ENCODE measurements at regions not wholly inside any gene's neighbourhood (a gene's known extent, or its start where the extent isn't known, plus 50 kb on each side); places are given as distances from the start of the nearest gene placed in this dataset.
"Not testable (repeated sequence)": the region's sequence is repeated elsewhere in the genome, so short reads cannot be mapped to it uniquely, and the experiment has no call there.

DNA sequence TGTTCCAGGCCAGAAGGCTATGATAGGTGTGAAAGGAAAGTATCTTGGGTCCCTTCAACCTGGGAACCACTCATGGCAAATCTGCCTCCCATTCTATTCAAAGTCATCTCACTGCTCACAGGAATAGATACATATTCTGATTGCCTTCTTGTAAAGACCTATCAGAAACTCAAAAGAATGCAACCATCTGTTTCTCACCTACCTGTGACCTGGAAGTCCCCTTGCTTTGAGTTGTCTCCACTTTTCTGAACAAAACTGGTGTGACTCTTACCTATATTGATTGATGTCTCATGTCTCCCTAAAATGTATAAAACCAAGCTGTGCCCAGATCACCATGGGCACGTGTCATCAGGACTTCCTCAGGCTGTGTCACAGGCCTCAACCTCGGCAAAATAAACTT is 1149.3 kb downstream of the NSUN3 start:
- DNase-seq: no peak

DNA sequence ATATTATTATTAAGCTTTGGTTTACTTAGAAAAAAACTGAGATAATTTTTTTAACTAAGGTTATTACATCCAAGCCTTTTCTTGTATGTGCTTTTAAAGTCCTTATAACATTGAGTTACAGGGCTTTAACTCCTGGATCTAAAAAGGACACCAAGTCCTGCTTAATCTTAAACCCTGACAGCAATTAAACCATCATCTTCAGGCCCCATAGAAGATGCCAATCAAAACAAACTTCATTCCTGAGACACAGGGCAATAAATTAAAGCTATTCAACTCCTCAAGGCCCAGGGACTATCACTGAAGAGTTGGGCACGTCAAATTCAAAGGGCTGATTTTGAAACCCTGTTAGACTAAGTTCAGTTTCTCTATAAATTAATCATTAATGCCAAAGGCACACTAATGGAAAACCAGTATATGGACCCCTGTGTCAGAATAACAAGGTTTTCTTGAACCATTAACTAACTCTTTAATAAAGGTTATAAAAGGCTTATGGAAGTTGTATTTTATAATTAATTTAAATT is 1152.6 kb downstream of the NSUN3 start:
- no peak for DNase-seq

DNA sequence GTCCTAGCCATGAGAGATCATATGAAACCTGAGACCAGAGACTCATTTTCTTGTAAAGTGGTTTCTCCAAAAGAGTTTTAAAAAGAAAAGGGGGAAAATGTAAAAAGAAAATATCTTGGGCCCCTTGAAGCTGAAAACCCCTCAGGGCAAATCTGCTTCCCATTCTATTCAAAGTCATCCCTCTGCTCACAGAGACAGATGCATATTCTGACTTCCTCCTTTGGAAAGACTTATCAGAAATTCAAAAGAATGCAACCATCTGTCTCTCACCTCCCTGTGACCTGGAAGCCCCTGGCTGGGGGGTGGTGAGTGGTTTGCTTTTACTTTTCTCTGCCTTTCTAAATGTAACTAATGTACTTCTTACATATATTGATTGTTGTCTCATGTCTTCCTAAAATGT is 1154.8 kb downstream of the NSUN3 start:
- DNase-seq: no peak

DNA sequence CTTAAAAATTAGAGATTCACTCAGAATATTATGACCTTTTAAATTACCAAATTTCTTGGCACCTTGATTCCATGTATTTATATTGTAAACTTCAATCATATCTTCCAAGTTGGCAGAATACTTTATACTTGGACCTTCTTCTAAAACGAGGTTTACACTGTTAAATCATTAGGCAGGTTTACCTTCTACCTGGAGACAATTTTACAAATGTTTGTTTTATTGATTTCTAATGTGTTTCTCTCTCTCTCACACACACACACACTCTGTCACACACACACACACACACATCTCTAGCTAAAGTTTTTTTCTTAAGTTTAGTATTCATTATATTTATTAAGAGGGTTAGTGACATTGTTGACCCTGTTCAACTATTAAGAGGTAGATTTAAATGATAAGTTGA is 1155.6 kb downstream of the NSUN3 start:
- no peak for DNase-seq

DNA sequence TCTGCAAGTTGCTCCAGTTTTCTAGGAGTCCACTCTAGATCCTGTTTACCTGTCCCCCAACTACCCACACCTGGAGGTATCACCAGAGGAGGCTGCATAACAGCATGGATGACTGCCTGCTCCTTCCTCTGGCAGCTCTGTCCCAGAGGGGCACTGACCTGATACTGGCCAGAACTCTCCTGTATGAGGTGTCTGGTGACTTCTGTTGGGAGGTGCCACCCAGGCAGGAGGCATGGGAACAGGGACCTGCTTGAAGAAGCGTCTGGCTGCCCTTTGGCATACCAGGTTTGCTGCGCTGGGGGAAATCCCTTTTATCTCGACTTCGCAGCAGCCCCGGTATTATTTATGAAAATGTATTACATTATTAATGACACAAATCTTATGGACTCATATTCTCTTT is 1163.6 kb downstream of the NSUN3 start:
- no peak for DNase-seq

DNA sequence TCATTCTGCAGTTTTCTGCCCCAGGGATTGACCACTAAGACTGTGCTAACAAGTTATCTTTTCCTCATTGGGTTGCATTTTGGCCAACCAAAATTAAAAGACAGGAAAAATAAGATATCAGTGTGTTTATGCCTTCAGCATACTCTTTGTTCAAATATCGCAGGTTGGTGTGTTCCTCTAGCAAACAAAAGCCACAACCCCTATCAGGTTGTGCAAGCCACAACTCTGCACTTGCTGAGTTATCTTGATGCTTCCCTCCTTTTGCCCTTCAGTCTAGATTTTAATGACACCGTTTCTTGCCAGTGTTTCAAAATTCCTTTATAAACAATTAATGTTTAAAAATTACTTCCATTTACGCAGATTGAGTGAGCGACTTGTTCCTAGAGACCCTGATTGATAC is 1164.2 kb downstream of the NSUN3 start:
- DNase-seq: no peak

DNA sequence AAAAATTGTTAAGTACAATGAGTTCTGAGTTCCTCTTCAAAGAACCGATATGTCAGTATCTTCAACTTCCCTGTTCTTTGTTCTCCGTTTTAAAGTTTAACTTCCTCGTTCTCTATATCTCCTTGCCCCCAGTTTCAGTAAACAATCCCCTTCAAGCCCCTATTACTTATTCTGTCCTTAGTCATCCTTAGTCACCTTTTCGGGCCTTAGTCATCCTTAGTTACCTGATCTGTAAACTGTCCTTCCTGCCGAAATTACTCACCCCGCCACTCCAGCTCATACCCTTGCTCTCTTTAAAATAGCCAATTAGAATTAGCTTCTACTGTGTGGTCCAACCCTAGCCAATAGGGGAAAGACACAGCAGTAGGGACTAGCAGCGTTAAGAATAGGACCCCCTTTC is 1165.6 kb downstream of the NSUN3 start:
- no peak for DNase-seq

DNA sequence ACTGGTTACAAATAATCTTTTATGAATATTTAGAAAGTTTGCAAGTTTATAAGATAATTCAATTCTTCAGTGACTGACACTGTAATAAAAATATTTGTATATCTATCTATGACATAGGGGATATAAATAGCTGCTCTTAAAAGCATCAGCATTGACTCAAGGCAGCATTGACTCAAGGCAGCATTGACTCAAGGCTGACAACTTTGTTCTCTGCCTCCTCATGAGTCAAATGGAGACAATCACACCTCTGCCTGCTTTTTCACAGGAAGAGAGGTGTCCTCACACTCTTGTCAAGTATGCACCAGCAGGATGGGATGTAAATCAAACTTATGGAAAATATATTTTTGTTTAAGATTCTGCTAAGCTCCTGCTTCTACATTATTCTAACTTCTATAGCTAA is 1173.1 kb downstream of the NSUN3 start:
- no peak for DNase-seq

DNA sequence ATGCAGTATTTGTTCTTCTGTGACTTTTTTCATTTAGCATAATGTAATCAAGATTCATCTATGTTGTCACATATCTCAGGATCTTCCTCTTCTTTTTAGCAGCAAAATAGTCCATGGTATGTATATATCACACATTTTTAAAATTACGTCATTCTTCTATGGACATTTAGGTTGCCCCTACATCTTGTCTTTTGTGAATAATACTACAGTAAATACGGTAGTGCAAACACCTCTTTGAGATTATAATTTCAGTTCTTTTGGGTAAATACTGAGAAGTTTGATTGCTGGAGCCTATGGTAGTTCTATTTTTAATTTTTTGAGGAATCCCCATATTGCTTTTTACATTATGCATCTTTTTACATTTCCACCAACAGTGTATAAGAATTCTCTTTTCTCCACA is 1174.9 kb downstream of the NSUN3 start:
- DNase-seq: no peak

DNA sequence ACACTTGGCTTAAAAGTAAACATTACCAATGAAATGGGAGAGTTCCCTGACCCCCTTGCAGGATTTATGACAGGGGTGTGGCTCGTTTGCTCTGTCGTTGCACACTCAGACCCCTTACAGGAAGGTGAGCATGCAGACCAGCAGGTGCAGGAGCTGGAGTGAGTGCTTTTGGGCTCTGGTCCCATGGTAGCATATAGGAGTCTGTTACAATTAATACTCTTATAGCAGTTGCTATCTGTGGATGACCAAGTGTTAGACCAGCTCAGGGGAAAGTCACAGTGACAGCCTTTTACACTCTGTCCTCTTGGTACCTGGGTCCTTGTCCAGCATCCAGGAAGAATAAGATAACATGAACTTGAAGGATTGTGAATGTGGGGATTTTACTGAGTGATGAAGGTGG is 1177.5 kb downstream of the NSUN3 start:
- DNase-seq: no peak

DNA sequence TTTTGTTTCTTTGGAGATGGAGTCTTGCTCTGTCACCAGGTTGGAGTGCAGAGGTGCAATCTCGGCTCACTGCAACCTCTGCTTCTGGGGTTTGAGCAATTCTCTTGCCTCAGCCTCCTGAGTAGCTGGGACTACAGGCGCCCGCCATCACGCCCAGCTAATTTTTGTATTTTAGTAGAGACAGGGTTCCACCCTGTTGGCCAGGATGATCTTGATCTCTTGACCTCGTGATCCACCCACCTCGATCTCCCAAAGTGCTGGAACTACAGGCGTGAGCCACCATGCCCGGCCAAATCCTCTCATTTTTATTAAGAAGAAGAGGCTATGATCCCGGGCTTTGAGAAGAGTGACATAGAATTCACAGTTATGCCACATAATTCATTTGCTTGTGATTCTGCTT is 1178.4 kb downstream of the NSUN3 start:
- DNase-seq: not testable (repeated sequence)

DNA sequence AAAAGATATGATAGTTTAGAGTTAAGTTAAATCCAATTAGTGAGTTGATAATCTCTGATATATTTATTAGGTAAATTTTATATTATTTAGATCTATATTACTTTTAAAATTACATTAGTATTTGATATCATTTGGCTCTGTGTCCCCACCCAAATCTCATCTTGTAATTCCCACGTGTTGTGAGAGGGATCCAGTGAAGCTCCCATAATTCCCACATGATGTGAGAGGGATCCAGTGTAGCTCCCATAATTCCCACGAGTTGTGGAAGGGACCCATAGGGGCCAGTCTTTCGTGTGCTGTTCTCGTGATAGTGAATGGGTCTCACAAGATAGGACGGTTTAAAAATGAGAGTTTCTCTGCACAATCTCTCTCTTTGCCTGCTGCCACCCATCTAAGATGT is 1183.6 kb downstream of the NSUN3 start:
- DNase-seq: no peak

DNA sequence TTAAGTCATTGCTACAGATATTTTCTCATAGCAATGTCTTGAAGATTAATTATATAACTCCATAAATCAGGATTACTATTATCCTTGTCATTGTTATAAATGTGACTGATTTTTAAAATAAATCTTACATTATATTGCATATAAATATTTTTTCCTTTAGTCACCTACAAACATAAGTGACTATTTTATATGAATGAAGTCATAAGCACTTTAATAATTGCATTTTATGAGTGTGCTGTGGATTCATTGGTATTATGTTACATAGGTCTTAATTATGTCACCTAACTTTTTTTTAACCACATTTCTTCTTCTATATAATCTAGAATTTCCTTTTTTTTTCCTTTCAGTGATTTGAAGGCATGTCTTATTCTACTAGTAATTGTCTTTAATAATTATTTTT is 1191.2 kb downstream of the NSUN3 start:
- DNase-seq: no peak

DNA sequence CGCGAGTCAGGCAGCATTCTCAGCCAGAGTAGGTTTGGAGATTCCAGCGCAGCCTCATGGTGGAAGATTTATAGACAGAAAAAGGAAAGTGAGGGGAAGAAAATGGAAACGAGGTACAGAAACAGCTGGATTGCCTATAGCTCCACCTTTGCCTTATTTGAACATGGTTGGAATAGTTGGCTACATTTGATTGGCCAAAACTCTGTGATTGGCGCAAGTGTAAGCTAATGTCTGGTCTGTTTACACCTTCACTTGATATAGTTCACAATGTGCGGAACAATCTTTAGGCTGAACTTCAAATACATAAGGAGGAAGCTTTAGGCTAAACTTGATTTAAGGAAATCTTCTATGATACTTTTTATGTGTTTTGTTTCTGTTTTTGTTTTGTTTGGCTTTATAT is 1191.9 kb downstream of the NSUN3 start:
- DNase-seq: no peak

DNA sequence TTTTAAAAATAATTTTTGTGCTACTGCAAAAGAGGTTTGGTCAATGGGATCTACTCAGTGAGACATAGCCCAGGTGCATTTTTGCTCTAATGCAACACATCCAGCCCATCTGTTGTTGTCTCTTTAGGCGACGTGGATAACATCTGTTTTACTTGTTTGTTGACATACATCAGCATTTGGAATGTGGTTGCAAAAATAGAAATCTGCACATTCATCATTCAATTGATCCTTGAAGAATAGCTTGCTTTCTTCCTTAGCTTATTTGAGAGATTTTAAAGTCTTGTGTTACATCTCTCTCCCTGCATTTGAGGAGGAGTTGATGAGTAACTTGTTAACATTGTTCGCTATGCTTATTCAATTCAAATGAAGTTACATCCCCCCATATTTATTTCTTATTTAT is 1202.3 kb downstream of the NSUN3 start:
- DNase-seq: peak; percentile 34

DNA sequence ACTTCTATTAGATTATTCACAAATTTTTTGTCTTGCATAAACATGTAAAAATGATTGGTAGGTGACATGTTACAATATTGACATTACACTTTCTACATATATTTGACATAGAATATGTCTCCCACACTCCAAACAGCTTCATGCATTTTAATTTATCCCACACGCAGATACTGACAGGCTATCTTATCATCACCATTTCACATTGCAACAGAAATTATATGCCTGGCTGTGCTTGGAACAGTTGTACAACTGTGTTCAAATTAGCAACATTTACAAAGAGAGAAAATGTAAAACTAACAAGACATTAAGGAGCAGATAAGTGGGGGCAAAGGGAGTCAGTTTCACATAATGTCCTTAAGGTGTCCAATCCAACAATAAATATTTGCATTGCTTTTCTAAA is 1208.5 kb downstream of the NSUN3 start:
- DNase-seq: no peak

DNA sequence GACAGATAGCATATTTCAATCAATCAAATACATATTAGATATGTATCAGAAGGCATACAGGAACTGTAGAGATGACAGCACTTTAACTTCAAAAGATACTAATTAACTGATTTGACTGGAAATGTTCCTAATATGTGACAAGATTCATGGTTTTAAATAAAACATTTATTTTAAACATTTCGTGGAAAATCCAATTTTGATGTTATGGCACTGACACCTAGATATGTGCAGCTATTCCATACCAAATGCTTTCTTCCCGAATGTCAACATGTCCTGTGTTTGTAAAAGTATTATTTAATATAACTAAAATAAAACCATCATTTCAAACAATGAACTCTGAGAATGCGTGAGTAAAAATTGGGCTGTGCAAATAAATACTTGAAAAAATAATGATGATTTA is 1209.3 kb downstream of the NSUN3 start:
- no peak for DNase-seq

DNA sequence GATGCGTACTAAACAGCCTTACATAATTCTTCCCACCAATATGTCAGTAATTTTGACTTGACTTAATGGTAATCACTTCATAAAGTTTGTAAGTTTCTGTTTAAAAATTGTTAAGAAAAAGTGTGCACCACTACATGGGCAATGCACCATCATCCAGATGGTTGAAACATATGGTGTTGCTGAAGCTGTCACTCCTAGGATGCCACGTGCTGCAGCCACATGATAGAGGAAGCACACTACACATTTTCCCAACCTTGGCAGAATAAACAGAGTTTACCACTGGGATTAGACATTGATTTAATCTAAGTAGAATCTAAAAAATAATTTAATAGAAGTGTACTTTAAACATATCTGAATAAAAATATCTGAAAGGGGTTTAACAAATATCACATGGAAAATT is 1209.9 kb downstream of the NSUN3 start:
- peak; percentile 62 for DNase-seq

DNA sequence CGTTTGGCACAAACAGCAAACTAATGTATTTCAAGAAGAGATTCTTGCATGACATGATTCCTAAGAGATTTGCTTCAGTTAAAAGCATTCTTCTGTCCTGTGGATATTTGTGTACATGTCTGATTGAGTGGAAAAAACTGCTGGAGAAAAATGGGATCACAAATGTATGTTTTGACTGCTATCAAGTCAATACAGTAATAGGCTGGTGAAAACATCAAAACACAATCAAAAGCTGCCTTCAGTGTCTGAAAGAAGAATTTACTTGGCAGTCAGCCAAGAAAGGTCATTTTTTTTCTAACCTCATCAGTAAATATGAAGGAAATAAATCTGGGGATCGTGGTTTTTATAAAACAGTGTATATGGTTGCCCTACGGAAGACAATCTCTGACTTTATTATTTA is 1214.8 kb downstream of the NSUN3 start:
- DNase-seq: peak; percentile 5

DNA sequence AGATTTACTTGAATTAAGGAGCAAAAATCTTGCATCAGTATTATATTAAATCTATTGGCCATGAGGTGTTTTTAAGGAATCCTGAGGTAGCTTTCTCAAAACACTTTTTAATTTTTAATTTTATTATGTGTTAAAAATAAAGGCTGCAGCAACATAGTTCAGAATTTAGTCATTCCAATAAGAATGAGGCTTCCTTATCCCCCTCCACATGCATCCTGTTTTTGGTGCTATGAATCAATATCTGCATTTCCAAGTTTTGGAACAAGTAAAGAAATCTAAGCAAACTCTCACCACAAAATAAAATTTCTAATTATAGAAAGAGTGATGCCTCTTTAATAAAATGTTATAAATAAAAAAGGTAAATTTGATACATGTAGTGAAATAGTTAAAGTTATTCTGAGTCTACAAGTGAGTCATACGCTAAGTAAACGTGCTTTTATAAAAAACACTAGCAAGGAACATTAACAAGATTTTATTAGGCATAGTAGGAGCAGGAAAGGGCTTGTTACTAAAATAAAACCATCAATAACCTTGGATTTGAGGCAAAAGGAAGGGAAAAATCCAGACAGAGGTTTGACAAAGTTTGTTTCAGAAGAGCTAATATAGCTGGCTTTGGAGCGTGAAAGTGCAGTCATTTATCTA is 1218.0 kb downstream of the NSUN3 start:
- no peak for DNase-seq

DNA sequence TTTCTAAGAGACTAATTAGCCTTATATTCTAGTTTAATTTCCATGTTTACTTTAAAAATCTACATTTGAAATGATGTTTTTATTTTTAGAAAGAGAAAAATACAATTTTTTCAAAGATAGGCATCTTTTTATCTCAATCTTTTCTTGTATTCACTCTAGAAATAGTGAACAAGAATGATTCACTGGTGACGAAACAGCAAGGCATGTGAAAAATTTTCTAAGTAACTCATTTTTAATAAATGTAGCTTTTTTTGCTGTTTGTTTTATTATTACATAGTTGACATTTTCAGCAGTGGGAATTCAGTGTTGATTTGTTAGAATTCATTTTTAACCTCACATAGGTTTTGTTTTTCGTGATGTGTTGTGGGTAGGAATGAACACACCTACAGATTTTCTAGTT is 1226.4 kb downstream of the NSUN3 start:
- no peak for DNase-seq

DNA sequence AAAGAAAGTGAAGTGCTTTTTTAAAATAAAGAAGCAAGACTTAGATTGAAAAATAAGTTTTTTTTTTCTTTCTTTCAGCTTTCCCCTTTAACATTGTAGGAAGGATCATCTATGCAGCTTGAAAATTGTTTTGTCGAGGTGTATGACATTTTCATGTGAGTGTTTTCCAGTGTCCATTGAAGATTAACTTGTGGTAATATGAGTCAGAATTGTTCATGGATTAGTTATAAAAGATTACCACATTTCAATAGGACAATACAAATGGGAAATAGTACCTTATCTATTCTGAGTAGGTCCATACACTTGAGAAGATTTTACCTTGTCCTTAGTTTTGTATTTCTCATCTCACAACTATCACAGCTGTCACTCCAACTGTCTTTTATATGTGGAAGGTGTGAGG is 1234.7 kb downstream of the NSUN3 start:
- DNase-seq: no peak

DNA sequence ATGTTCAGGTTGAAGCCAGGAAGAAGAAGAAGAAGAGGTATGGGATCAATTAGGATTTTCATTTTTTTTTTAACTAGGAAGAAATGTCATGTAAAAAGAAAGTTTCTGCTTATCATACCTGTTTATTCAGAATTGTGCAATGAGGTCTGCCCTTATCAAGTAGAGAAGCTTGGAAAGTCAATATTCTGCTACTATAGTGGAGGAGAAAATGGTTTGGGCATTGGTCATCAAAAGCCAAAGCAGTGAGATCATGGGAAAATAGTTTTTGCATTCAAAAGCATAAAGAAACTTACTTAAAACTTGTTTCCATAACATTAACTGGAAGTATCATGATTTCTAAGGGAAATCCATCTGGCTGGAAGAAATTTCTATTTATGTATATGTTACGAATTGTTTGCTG is 1239.2 kb downstream of the NSUN3 start:
- no peak for DNase-seq

DNA sequence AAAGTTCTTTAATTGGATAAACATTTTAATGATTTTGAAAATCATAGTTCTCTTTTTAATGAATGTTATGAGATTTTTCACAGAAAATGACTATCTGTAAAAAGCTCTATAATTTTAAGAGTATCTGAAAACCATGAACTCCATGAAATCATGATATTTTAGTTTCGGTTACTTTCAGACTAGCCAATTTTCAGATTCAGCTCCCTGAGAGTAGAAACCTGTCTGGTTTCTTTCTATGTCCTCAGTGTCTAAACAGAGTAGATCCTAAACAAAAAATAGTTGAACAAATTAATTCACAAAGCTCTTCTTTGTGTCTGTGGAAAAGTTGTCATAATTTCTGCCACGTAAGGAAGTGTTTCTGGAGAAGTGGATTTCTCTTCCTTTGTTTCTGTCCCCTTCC is 1247.7 kb downstream of the NSUN3 start:
- no peak for DNase-seq

DNA sequence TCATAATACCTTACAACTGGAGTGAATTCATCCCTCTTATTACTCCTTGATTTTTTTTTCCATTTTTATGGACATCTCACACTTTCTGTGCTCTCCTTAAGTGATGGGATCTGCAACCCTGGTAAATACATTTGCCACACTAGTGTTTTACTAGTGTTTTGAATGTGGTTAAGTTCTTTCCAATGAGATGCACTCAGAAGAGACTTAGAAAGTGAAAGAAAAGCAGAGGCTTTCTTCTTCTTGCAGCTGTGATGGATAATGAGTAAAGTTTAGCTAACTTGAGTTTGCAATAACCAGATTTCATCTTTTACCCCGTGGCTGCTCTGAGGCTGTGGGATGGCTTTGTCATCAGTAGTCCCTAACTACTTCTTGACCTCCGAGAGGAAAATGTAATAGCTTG is 1248.4 kb downstream of the NSUN3 start:
- DNase-seq: no peak

DNA sequence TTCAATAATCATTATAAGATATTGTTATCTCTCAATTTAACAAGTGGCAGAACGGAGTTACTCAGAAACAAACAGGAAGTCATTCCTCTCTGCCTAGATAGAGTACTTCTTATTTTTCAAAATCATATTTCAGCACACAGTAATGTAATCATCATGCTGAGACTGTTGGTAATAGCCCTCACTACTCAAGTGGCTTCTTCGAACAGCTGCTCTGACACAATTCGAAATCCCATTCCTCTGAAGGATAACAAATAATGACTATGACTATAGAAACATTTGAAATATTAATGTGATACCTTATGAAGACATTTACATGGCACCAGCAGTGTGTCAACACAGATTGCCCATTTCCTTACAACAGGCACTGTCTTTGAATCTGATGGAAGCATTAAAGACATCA is 1249.8 kb downstream of the NSUN3 start:
- no peak for DNase-seq

Data from NCI-H1694 (cell line).